K562 (cell line): ENCODE measurements at regions not wholly inside any gene's neighbourhood (a gene's known extent, or its start where the extent isn't known, plus 50 kb on each side); places are given as distances from the start of the nearest gene placed in this dataset.

Experiments
- ZBTB11 ChIP-seq, 3 experiments: fragments of 200-800 bp in 1 of 3; fragments of 250-450 bp in 1 of 3; fragments of 450-650 bp in 1 of 3; sonication (Bioruptor Pico) in 1 of 3; sonication (Bioruptor generic) in 1 of 3; formaldehyde crosslinking in 1 of 3; IDR thresholded peaks; 2 replicates each; pipeline versions ENCODE4 v1.6.1 to v1.8.0; 2016 to 2022; ENCODE audit warnings: mild to moderate bottlenecking in 2 of 3, missing genetic modification characterization in 2 of 3, missing compliant biosample characterization in 1 of 3, moderate library complexity in 1 of 3
- ZBTB40 ChIP-seq, 2 experiments: fragments of 450-650 bp in 1 of 2; sonication (generic) in 1 of 2; formaldehyde crosslinking in 1 of 2; IDR thresholded peaks; 2 replicates each; pipeline versions ENCODE4 v1.7.1 to v1.9.0; 2016 to 2022; ENCODE audit warnings: inconsistent platforms in 1 of 2, mild to moderate bottlenecking in 1 of 2, missing genetic modification reagents in 1 of 2

GRCh38 chr21:35336534-35336933, 287.4 kb upstream of the RUNX1 start (continued):
- no peak for TF ChIP-seq ZBTB40 (IDR thresholded peaks at IDR 0.05)
- TF ChIP-seq ZBTB40 (CRISPR knock-in tag; IDR thresholded peaks at IDR 0.05): no peak
- TF ChIP-seq ZBTB11 (CRISPR knock-in tag; IDR thresholded peaks at IDR 0.05): no peak
